ENCODE measurements at regions not wholly inside any gene's neighbourhood (a gene's known extent, or its start where the extent isn't known, plus 50 kb on each side); places are given as distances from the start of the nearest gene placed in this dataset.

DNA sequence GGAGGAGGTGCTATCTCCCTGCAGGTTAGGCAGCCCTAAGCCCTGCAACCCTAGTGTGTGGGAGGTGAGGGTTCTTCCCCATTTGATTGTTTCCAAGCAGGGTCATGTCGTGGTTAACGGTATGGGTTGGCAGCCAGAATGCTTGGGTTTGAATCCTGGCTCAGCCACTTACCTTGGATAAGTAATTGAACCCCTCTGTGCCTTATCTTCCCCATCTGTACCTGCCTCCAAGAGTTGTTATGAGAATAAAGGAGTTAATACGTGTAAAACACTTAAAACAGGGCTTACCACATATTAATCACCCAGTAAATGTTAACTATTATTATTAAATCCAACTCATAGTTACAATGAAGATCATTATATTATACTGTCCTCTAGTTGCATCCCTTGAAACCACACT is 52.2 kb upstream of the SPATA31E1 start:
- TF ChIP-seq POLR2A (IDR thresholded peaks at IDR 0.05), result no peak
- TF ChIP-seq, protein P1, sequence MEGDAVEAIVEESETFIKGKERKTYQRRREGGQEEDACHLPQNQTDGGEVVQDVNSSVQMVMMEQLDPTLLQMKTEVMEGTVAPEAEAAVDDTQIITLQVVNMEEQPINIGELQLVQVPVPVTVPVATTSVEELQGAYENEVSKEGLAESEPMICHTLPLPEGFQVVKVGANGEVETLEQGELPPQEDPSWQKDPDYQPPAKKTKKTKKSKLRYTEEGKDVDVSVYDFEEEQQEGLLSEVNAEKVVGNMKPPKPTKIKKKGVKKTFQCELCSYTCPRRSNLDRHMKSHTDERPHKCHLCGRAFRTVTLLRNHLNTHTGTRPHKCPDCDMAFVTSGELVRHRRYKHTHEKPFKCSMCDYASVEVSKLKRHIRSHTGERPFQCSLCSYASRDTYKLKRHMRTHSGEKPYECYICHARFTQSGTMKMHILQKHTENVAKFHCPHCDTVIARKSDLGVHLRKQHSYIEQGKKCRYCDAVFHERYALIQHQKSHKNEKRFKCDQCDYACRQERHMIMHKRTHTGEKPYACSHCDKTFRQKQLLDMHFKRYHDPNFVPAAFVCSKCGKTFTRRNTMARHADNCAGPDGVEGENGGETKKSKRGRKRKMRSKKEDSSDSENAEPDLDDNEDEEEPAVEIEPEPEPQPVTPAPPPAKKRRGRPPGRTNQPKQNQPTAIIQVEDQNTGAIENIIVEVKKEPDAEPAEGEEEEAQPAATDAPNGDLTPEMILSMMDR (IDR thresholded peaks at IDR 0.05), result no peak

Measured in lower leg skin (tissue), 3 donors.